ENCODE measurements at regions not wholly inside any gene's neighbourhood (a gene's known extent, or its start where the extent isn't known, plus 50 kb on each side); places are given as distances from the start of the nearest gene placed in this dataset.

- DNase-seq (ENCODE audit: insufficient read length, low spot score) (no peak), FAIRE-seq (no peak)
Measured at GRCh38 chrX:51437521-51437920, 58.9 kb downstream of the NUDT11 start.

DNA sequence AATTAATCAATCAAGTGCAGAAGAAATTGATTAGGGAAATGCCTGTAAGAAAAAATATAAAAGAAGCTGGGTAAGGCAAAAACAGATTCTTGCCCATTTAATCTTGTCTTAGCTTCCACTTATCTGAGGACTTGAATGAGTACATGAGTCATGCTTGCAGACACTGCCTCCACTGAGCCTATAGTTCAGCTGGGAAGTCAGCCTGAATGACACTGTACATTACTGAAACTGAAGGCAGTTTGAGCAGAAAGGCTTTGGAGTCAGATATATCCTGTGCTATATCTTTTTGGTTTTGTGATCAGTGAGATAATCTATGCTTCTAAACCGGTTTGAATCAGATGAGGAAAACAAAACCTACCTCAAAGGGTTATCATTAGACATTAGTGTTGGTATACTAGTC lies 61.3 kb downstream of the NUDT11 start:
- DNase-seq (ENCODE audit: insufficient read length, low spot score): no peak
- no peak for FAIRE-seq

DNA sequence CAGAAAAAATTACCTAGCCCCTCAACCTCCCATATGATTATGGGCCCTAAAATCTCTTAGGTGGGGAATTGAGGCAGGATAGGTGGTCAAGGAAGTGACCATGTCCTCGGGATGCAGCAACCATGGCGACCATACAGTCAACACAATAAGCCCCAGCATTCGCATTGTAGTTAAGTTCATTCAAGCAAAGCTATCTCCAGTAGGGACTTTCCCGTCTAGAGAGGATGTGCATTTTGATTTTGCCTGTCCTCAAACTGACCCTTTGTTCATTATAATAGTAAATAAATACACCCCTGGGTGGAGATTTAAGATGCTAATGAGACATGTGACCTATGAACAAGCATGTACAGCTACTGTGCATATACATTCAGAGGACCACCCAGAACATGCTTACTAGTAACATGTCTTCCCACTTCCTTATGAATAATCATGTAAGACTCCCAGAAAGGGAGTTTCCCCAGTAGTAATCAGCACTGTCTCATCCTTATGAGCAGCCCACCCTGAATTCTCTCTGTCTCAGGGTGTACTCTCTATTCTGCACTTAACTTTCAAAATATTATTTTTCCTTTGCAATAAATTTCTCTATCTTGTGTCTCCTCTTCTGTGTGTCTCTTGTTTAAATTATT lies 74.3 kb downstream of the NUDT11 start:
- FAIRE-seq (no peak), DNase-seq (ENCODE audit: insufficient read length, low spot score) (no peak)

- FAIRE-seq (peak; percentile 59), DNase-seq (ENCODE audit: insufficient read length, low spot score) (no peak)
Measured at GRCh38 chrX:51420610-51421009, 75.8 kb downstream of the NUDT11 start.

DNA sequence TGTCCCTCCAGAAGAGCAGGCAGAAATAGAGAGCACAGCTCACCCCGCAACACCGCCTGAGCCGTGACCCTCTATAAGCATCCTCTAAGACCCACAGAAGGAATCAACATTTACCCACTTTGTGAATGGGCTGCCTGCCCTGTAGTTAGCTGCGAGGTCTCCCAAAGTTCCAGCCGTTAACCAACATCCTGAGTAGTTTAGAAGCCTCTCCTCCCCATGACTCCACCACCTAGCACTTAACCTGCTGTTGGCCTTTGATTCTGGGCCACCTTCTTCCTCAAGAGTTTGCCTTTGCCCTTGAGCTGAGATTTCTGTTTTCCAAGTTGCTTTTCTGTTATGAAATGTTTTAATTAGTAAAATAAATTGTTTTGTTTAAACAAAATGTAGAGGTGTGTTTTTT lies 75.8 kb downstream of the NUDT10 start:
- no peak for FAIRE-seq
- no peak for DNase-seq (ENCODE audit: insufficient read length, low spot score)

- DNase-seq (ENCODE audit: insufficient read length, low spot score): no peak
Measured at GRCh38 chrX:51407520-51408409, 75.1 kb downstream of the NUDT10 start.

DNA sequence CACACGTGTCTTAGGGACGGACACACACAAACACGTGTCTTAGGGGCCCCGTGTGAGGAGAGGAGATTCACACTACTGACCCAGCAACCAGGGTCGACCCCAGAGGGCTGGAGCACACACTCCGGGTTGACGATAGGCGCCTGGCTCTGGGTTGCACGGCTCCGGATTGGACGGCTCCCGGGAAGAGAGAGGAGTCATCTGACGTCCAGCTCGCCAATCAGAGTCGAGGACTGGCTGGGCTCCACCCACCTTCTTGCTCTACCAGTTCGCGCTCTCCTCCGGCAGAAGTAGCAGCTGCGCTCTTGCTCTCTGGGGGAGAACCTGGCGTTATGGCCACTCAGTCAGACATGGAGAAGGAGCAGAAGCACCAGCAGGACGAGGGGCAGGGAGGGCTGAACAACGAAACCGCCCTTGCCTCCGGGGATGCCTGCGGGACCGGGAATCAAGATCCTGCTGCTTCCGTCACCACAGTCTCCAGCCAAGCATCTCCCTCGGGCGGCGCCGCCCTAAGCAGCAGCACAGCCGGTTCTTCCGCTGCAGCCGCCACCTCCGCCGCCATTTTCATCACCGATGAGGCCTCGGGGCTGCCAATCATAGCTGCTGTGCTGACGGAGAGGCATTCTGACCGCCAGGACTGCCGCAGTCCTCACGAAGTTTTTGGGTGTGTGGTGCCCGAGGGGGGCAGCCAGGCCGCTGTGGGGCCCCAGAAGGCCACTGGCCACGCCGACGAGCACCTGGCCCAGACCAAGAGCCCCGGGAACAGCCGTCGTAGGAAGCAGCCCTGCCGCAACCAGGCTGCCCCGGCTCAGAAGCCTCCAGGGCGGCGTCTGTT lies 74.3 kb downstream of the NUDT10 start:
- no peak for FAIRE-seq
- DNase-seq (ENCODE audit: insufficient read length, low spot score): no peak

More at GRCh38 chrX:51407520-51408409, 75.1 kb downstream of the NUDT10 start:
- FAIRE-seq: no peak

- DNase-seq (ENCODE audit: insufficient read length, low spot score): no peak
- FAIRE-seq: no peak
Measured at GRCh38 chrX:51404445-51404844, 71.8 kb downstream of the NUDT10 start.

DNA sequence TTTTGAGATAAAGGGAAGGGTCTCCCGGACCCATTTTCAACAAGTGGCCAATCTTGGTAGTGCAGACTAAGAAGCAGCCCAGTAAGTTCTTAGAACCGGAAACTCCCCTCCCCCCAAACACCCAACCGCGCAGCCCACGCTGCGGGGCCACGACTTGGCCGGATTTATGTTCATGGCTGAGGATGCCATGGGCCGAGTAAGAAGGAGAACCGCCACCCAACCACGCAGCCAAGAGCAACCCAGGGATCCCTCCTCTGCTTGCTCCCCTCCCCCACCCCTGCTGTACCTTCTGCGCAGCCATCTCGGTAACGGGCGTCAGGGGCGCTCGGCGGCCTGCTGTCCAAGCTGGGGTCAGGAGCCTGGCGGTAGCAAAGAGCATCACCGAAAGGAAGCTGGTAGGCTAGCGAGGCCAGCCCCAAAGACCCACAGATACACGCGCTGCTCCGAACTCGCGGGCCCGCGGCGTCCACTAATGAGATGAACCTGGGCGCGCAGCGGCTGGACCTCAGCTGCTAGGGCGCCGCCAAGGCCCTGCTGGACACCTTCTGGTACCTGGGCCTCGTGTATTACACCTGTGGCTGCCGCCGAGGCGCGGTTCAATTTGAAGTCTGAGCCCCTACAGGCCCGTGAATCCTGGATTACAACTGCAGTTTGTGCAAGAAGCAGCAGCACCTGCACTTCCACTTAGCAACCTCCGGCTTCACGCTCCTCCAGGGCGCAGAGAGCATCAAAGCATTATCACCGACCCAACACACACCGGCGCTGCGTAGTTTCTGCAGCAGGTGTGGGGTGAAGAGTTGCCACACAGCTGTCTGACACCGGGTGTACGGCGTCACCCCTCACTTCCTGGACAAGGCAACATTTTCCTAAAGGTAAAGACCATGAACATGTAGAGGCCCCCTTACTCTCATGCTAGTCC lies 63.4 kb downstream of the NUDT10 start:
- FAIRE-seq (no peak), DNase-seq (ENCODE audit: insufficient read length, low spot score) (no peak)

DNA sequence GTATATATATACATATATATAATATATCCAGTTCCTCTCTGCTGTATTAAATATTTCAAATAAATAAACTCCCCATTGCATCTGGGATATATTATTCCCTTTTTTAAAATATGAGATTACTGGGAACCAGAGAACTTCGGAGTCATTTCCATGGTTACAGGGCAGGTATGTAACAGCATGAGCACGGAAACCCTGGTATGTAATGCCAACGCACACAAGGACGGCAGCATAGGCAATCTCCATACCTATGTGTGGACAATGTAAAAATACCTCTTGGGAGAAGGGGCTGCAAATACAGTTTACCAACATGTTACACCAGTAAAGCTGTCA lies 62.8 kb downstream of the NUDT10 start:
- FAIRE-seq (no peak), DNase-seq (ENCODE audit: insufficient read length, low spot score) (no peak)
